ENCODE measurements at regions not wholly inside any gene's neighbourhood (a gene's known extent, or its start where the extent isn't known, plus 50 kb on each side); places are given as distances from the start of the nearest gene placed in this dataset.

DNA sequence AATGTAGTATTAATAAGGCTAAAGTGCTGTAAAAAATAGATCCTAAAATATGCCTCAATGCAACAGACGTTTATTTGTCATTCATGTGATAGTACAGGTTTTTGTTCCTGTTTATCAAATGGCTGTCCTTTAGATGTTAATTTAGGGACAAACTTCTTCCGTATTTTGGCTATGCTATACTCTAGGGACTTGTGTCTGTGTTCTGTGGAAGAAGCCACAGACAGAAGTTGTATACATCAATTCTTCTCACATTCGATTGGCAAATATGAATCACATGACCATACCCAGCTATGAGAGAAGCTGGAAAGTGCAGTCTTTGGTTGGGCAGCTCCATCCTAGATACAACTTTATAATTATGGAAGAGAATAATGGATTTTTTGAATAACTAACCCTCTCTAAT lies 232.7 kb upstream of the SNX7 start:
- no peak overlapping the region for H3K27ac ChIP-seq (replicated peaks)
- no peak for DNase-seq (ENCODE audit: low read depth in 1 of 2, low spot score in 1 of 2)
- H3K4me3 ChIP-seq (replicated peaks; ENCODE audit: insufficient read depth, low read length) = no peak overlapping the region
- no peaks in the 10 kb centered on the region for H3K27me3 ChIP-seq (ENCODE audit: insufficient read depth, poor library complexity, severe bottlenecking)
- TF ChIP-seq SPI1 (IDR thresholded peaks at IDR 0.05; ENCODE audit: borderline replicate concordance, low read depth) (no peak), POLR2AphosphoS5 (IDR thresholded peaks at IDR 0.05; ENCODE audit: low read depth) (no peak), GABPA (IDR thresholded peaks at IDR 0.05; ENCODE audit: low read depth) (no peak)
- TF ChIP-seq, protein P1, sequence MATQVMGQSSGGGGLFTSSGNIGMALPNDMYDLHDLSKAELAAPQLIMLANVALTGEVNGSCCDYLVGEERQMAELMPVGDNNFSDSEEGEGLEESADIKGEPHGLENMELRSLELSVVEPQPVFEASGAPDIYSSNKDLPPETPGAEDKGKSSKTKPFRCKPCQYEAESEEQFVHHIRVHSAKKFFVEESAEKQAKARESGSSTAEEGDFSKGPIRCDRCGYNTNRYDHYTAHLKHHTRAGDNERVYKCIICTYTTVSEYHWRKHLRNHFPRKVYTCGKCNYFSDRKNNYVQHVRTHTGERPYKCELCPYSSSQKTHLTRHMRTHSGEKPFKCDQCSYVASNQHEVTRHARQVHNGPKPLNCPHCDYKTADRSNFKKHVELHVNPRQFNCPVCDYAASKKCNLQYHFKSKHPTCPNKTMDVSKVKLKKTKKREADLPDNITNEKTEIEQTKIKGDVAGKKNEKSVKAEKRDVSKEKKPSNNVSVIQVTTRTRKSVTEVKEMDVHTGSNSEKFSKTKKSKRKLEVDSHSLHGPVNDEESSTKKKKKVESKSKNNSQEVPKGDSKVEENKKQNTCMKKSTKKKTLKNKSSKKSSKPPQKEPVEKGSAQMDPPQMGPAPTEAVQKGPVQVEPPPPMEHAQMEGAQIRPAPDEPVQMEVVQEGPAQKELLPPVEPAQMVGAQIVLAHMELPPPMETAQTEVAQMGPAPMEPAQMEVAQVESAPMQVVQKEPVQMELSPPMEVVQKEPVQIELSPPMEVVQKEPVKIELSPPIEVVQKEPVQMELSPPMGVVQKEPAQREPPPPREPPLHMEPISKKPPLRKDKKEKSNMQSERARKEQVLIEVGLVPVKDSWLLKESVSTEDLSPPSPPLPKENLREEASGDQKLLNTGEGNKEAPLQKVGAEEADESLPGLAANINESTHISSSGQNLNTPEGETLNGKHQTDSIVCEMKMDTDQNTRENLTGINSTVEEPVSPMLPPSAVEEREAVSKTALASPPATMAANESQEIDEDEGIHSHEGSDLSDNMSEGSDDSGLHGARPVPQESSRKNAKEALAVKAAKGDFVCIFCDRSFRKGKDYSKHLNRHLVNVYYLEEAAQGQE (IDR thresholded peaks at IDR 0.05; ENCODE audit: insufficient replicate concordance, low read depth) = no peak
- TF ChIP-seq, protein P2, sequence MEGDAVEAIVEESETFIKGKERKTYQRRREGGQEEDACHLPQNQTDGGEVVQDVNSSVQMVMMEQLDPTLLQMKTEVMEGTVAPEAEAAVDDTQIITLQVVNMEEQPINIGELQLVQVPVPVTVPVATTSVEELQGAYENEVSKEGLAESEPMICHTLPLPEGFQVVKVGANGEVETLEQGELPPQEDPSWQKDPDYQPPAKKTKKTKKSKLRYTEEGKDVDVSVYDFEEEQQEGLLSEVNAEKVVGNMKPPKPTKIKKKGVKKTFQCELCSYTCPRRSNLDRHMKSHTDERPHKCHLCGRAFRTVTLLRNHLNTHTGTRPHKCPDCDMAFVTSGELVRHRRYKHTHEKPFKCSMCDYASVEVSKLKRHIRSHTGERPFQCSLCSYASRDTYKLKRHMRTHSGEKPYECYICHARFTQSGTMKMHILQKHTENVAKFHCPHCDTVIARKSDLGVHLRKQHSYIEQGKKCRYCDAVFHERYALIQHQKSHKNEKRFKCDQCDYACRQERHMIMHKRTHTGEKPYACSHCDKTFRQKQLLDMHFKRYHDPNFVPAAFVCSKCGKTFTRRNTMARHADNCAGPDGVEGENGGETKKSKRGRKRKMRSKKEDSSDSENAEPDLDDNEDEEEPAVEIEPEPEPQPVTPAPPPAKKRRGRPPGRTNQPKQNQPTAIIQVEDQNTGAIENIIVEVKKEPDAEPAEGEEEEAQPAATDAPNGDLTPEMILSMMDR (IDR thresholded peaks at IDR 0.05; ENCODE audit: insufficient read depth, low read length) = no peak

DNA sequence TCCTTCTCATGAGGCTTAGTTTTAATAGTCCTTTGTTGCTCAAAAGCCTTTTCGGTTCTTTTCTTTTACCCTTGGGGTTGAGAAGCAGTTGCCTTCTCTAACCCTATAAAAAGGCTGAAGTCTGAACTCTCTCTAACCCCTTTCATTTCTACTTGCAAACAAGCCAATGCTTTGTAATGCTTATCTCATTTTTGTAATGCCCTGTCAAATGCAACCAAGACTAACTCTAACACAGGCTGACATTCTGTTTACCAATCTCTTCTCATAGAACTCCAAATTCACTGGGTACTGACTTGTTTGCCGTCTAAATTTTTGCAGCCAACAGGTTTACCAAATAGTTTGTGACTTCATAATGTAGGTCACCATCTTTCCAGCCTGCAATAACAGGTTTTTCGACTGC lies 233.9 kb upstream of the SNX7 start:
- TF ChIP-seq, protein P2 (IDR thresholded peaks at IDR 0.05; ENCODE audit: insufficient read depth, low read length) = no peak
- TF ChIP-seq GABPA (IDR thresholded peaks at IDR 0.05; ENCODE audit: low read depth) (no peak), SPI1 (IDR thresholded peaks at IDR 0.05; ENCODE audit: borderline replicate concordance, low read depth) (no peak), POLR2AphosphoS5 (IDR thresholded peaks at IDR 0.05; ENCODE audit: low read depth) (no peak)
- TF ChIP-seq, protein P1 (IDR thresholded peaks at IDR 0.05; ENCODE audit: insufficient replicate concordance, low read depth) = no peak
- no peaks in the 10 kb centered on the region for H3K27me3 ChIP-seq (ENCODE audit: insufficient read depth, poor library complexity, severe bottlenecking)
- DNase-seq (ENCODE audit: low read depth in 1 of 2, low spot score in 1 of 2) = no peak
- H3K27ac ChIP-seq (replicated peaks) = no peak overlapping the region
- no peak overlapping the region for H3K4me3 ChIP-seq (replicated peaks; ENCODE audit: insufficient read depth, low read length)

DNA sequence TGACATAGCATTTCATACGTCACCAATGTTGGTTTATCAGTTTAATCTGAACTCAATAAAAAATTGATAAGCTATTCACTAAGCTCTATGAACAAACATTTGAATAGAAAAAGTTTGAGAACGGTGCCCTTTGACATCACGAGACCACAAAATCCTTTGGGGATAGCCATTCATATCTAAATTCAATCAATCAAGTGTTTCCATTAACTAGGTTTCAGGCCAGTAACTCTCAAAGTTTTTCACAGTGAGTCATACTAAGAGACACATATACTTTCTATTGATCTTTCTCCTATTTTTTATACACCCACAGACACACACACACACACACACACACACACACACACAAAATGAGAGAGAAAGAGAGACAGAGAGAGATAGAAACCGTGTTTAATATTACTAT lies 235.4 kb upstream of the SNX7 start:
- Histone ChIP-seq H3K27me3 (ENCODE audit: insufficient read depth, poor library complexity, severe bottlenecking) (no peaks in the 10 kb centered on the region), H3K4me3 (replicated peaks; ENCODE audit: insufficient read depth, low read length) (no peak overlapping the region), H3K27ac (replicated peaks) (no peak overlapping the region)
- TF ChIP-seq, protein P1 (IDR thresholded peaks at IDR 0.05; ENCODE audit: insufficient replicate concordance, low read depth) = no peak
- TF ChIP-seq POLR2AphosphoS5 (IDR thresholded peaks at IDR 0.05; ENCODE audit: low read depth) = no peak
- no peak for TF ChIP-seq SPI1 (IDR thresholded peaks at IDR 0.05; ENCODE audit: borderline replicate concordance, low read depth)
- no peak for TF ChIP-seq GABPA (IDR thresholded peaks at IDR 0.05; ENCODE audit: low read depth)
- TF ChIP-seq, protein P2 (IDR thresholded peaks at IDR 0.05; ENCODE audit: insufficient read depth, low read length) = no peak
- no peak for DNase-seq (ENCODE audit: low read depth in 1 of 2, low spot score in 1 of 2)
